ENCODE measurements at regions not wholly inside any gene's neighbourhood (a gene's known extent, or its start where the extent isn't known, plus 50 kb on each side); places are given as distances from the start of the nearest gene placed in this dataset.

GRCh38 chr21:15480160-15480559 lies 249.6 kb upstream of the USP25 start:
- TF ChIP-seq EZH2phosphoT487 (IDR thresholded peaks at IDR 0.05; ENCODE audit: borderline replicate concordance, low read depth, low read length) (no peak), CTCF (conservative IDR thresholded peaks at IDR 0.05; ENCODE audit: low read length) (no peak)

All from OCI-LY7 (cell line).